DND-41 (cell line): ENCODE measurements at regions not wholly inside any gene's neighbourhood (a gene's known extent, or its start where the extent isn't known, plus 50 kb on each side); places are given as distances from the start of the nearest gene placed in this dataset.

Experiments used
- ATAC-seq: fragments of 200-7000 bp; cut with Tn5 transposase; 3 replicates; pipeline ENCODE4 v1.9.1; 2021; ENCODE audit warnings: low read depth; ENCODE audit not compliant: insufficient read depth
- DNase-seq: peaks from one replicate; pipeline ENCODE4 v3.0.0-alpha.2; 2020
- H2AFZ ChIP-seq: 2 replicates; pipeline ENCODE4 v1.6.0; 2012; ENCODE audit warnings: low read depth, low read length
- H3K27ac ChIP-seq: 2 replicates; pipeline ENCODE4 v1.5.1; 2012; ENCODE audit warnings: low read length, inconsistent platforms
- H3K27me3 ChIP-seq: fragments of 200-600 bp; sonication (generic); 2 replicates; pipeline ENCODE4 v1.6.0; 2012; ENCODE audit warnings: low read length, mild to moderate bottlenecking, inconsistent platforms; ENCODE audit not compliant: insufficient read depth, poor library complexity
- H3K36me3 ChIP-seq: 2 replicates; pipeline ENCODE4 v1.5.1; 2012; ENCODE audit warnings: low read length, inconsistent platforms; ENCODE audit not compliant: insufficient read depth
- H3K4me1 ChIP-seq: 2 replicates; pipeline ENCODE4 v1.5.1; 2012; ENCODE audit warnings: mild to moderate bottlenecking, low read length; ENCODE audit not compliant: insufficient read depth
- H3K4me2 ChIP-seq: 2 replicates; pipeline ENCODE4 v1.6.0; 2012; ENCODE audit warnings: mild to moderate bottlenecking, moderate library complexity, low read length, inconsistent platforms; ENCODE audit not compliant: insufficient read depth
- H3K4me3 ChIP-seq, 2 experiments: fragments of 200-600 bp in 1 of 2; shearing (Covaris generic) in 1 of 2; 2 replicates each; pipeline ENCODE4 v1.5.1; 2012 to 2016; ENCODE audit warnings: inconsistent platforms in 2 of 2, low read length in 2 of 2, mild to moderate bottlenecking in 2 of 2, low read depth in 1 of 2, moderate library complexity in 1 of 2
- H3K79me2 ChIP-seq: 2 replicates; pipeline ENCODE4 v1.6.0; 2012; ENCODE audit warnings: low read length, inconsistent platforms; ENCODE audit not compliant: insufficient read depth
- H3K9ac ChIP-seq: 2 replicates; pipeline ENCODE4 v1.6.0; 2012; ENCODE audit warnings: low read depth, mild to moderate bottlenecking, inconsistent platforms, low read length, moderate library complexity
- H3K9me3 ChIP-seq: 2 replicates; pipeline ENCODE4 v1.5.1; 2012; ENCODE audit warnings: low read length, moderate library complexity, mild to moderate bottlenecking, inconsistent platforms; ENCODE audit not compliant: insufficient read depth, severe bottlenecking
- H4K20me1 ChIP-seq: 2 replicates; pipeline ENCODE4 v1.6.0; 2012; ENCODE audit warnings: low read length; ENCODE audit not compliant: insufficient read depth
- EZH2 ChIP-seq: IDR thresholded peaks from 3 replicates; pipeline ENCODE4 v1.6.1; 2012; ENCODE audit warnings: borderline replicate concordance, low read depth, mild to moderate bottlenecking, moderate library complexity, low read length, inconsistent platforms; ENCODE audit not compliant: severe bottlenecking
- TF ChIP-seq, protein P1 (sequence below): IDR thresholded peaks from 2 replicates; pipeline ENCODE4 v1.5.1; 2012; ENCODE audit warnings: borderline replicate concordance, low read length, moderate library complexity, mild to moderate bottlenecking; ENCODE audit not compliant: poor library complexity, severe bottlenecking; ENCODE audit errors: extremely low read depth

DNA sequence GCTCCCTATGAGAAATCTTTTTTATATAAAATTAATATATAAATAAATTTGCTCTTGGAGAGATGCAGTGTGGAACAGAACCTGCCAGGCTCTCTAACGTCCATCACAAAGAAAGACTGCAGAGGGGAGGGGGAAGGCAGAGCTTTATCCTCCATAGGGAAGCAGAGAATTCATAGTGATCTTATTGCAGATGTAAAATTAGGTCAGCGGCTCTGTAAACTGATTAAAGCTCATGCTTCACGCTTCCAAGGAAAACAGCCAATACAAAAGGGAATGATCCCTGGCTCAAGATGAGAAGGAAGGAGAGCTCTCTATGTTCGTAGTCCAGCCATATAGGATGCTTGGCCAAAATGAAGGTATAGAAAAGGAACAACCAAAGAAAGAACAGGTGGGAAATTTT lies 532.3 kb upstream of the PSMD7 start:
- H3K4me1 ChIP-seq = no peaks in the 10 kb centered on the region
- H3K27ac ChIP-seq = no peak overlapping the region
- peaks cover 3% of the 10 kb centered on the region for H3K9me3 ChIP-seq
- no peaks in the 10 kb centered on the region for H3K79me2 ChIP-seq
- DNase-seq (no peak), ATAC-seq (no peak)
- no peak overlapping the region for H3K4me3 ChIP-seq
- H2AFZ ChIP-seq = no peak overlapping the region
- H3K36me3 ChIP-seq = no peaks in the 10 kb centered on the region
- no peak for TF ChIP-seq EZH2
- TF ChIP-seq, protein P1, sequence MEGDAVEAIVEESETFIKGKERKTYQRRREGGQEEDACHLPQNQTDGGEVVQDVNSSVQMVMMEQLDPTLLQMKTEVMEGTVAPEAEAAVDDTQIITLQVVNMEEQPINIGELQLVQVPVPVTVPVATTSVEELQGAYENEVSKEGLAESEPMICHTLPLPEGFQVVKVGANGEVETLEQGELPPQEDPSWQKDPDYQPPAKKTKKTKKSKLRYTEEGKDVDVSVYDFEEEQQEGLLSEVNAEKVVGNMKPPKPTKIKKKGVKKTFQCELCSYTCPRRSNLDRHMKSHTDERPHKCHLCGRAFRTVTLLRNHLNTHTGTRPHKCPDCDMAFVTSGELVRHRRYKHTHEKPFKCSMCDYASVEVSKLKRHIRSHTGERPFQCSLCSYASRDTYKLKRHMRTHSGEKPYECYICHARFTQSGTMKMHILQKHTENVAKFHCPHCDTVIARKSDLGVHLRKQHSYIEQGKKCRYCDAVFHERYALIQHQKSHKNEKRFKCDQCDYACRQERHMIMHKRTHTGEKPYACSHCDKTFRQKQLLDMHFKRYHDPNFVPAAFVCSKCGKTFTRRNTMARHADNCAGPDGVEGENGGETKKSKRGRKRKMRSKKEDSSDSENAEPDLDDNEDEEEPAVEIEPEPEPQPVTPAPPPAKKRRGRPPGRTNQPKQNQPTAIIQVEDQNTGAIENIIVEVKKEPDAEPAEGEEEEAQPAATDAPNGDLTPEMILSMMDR = no peak
- no peak overlapping the region for H3K9ac ChIP-seq
- peaks cover 2% of the 10 kb centered on the region for H3K27me3 ChIP-seq
- H3K4me2 ChIP-seq = no peak overlapping the region
- no peaks in the 10 kb centered on the region for H4K20me1 ChIP-seq

DNA sequence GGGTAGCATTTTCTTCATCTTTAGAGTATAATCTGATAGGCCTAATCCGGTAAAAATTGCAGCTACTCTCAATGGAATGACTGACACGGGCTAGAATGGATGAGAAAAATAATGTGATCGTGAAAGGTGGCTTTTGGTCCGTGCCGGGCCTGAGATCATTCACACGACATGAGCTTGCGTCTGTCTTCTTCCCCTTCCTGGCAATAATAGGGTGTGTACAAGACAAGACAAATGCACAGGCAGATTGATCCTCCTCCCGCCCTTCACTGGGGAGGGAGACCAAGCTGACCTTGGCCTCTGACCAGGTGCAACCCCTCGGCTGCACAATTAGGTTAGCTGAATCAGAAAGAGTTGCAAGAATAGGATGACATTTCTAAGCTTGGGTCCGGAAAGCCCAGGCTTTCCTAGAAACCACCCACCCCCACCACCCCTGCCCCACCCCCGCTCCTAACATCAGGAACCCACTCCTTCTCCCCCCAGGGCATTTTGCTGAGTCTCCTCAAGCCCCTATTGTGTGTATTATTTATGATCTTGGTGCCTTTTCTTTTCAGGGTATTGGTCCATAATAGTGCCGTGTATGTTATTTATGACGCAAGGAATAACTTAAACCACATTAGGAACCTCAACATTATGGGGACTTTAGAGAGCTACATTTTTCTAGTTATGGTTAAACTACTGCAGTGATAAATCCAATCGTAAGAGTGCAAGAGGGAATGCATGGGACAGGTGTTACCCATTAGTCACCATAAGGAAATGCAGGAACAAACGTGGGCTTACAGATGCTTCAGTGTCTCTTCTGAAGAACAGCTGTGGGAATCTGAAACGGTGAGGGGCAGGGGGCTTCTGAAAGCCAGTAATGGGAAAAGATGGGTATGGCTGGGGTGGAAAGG lies 540.1 kb upstream of the PSMD7 start:
- no peaks in the 10 kb centered on the region for H4K20me1 ChIP-seq
- no peak for DNase-seq
- H3K4me1 ChIP-seq = no peaks in the 10 kb centered on the region
- H3K36me3 ChIP-seq = no peaks in the 10 kb centered on the region
- no peak overlapping the region for H3K27ac ChIP-seq
- no peaks in the 10 kb centered on the region for H3K79me2 ChIP-seq
- no peak overlapping the region for H3K9ac ChIP-seq
- no peak for ATAC-seq
- no peaks in the 10 kb centered on the region for H3K27me3 ChIP-seq
- peaks cover 5% of the 10 kb centered on the region for H3K9me3 ChIP-seq
- H2AFZ ChIP-seq = no peak overlapping the region
- TF ChIP-seq, protein P1 = no peak
- TF ChIP-seq EZH2 = no peak
- no peak overlapping the region for H3K4me2 ChIP-seq
- H3K4me3 ChIP-seq = no peak overlapping the region

DNA sequence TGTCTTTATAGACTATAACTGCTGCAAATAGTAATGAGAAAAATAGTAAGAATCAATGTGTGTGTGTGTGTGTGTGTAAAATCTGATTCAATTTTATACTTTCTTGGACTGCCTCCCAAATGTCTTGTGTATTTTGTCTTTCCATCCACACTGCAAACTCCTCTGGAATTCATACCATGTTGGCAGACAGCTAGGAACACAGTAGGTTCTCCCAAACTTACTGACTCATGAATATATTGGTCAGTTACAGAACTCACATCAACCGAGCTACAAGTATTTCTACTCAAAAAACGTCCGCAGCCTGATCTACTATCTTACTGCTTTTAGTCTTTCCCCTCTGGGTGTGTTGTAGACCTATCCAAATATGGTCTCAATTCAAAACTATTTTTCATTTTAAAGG lies 542.7 kb upstream of the PSMD7 start:
- ATAC-seq = no peak
- no peaks in the 10 kb centered on the region for H3K9me3 ChIP-seq
- H3K27ac ChIP-seq = no peak overlapping the region
- H3K4me3 ChIP-seq = no peak overlapping the region
- TF ChIP-seq, protein P1 = no peak
- no peak for TF ChIP-seq EZH2
- peaks cover 3% of the 10 kb centered on the region for H3K27me3 ChIP-seq
- no peak overlapping the region for H3K9ac ChIP-seq
- no peaks in the 10 kb centered on the region for H3K79me2 ChIP-seq
- no peak overlapping the region for H3K4me2 ChIP-seq
- no peak overlapping the region for H2AFZ ChIP-seq
- H4K20me1 ChIP-seq = no peaks in the 10 kb centered on the region
- no peak for DNase-seq
- H3K36me3 ChIP-seq = no peaks in the 10 kb centered on the region
- H3K4me1 ChIP-seq = no peaks in the 10 kb centered on the region
